Forelimb muscle (tissue), 1 donor: ENCODE measurements at regions not wholly inside any gene's neighbourhood (a gene's known extent, or its start where the extent isn't known, plus 50 kb on each side); places are given as distances from the start of the nearest gene placed in this dataset.
"Not testable (repeated sequence)": the region's sequence is repeated elsewhere in the genome, so short reads cannot be mapped to it uniquely, and the experiment has no call there.

Experiments used
- DNase-seq: peaks from one replicate; pipeline ENCODE4 v3.0.0-alpha.2; 2013; ENCODE audit warnings: low read depth

DNA sequence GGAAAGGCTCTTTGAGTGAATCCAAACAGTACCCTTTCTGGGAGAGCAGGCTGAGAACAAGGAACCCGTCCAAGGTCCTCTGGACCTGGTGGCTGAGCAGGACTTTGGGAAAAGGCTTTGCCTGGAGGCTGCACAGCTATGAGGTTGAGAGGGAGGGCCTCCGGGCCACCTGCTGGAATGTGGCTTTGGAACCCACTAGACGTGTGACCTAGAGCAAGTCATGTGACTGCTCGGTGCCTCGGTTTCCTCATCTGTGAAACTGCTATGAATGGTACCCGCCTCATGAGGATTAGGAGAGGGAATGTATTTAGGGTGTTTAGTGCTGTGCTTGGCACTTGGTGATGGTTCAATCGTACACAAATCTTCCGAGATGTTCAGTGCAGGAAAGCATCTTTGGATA is 50.4 kb downstream of the HAPSTR1 start:
- no peak for DNase-seq

DNA sequence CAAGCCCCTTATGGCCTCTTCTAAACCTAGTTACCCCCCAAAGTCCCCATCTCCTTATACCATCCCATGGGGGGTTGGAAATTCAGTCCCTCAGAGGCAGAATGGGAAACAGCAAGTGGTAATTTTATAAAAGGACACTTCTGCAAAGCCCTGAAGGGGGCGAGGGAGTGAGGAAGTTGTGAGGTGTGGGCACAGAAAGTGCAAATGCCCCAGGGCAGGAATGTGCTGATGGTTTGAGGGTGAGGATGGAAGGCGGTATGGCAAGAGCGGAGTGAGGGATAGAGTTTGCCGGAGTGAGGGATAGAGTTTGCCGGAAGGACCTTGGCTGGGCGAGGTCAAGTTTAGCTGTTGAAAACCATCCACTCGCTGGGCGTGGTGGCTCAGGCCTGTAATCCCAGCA is 52.7 kb downstream of the HAPSTR1 start:
- no peak for DNase-seq

DNA sequence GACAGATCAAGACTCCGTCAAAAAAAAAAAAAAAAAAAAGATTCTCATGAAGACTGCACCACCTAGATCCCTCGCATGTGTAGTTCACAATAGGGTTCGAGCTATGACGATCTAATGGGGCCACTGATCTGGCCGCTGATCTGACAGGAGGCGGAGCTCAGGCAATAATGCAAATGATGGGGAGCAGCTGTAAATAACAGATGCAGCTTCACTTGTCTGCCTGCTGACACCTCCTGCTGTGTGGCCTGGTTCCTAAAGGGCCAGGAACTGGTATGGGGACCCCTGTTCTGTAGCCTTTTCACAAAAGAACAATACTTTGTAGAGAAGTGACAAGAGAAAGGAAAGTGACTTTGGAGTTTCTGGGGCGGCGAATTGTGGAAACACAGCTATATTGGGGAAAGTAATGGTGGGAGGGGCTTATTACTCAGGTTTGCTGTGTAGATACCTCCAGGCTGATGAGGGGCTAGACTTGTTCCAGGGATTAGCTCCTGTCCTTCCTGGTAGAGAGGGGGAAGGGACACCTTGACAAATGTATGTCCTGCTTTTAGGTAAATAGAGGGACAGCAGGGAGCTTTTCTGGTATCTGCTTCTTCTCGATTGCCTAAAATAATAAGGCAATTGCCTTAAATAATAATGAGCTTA is 57.1 kb downstream of the HAPSTR1 start:
- no peak for DNase-seq

DNA sequence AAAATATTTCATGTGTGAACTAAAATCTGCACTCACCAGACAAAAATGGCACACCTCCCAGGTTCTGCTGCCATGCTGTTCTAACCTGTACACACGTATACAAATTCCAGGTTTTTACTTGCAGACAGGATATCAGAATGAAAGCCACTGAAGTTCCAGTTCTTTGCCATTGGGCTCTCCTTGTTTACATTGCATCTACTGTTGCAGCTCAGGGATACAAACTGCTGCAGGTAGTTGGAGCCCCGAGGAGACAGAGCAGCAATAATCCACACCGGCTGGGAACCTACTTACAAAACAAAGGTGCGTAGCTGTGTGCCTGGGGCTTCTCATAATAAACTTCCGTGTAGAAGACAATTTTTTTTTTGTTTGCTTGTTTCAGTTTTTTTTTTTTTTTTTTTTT is 59.6 kb downstream of the HAPSTR1 start:
- no peak for DNase-seq

DNA sequence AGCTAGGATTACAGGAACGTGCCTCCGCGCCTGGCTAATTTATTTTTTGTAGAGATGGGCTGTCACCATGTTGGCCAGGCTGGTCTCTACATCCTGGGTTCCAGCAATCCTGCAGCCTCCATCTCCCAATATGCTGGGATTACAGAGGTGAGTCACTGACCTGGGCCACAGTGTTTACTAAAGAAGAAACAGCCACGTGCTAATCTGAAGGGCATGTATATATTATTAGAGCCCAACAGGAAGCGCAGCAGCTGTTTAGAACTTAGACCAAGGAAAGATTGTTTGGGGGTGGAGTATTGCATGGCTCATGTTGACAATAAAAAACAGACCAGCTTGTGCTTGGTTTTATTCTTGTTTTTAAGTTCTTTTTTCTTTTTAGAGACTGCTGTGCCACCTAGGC is 60.2 kb downstream of the HAPSTR1 start:
- DNase-seq: no peak

DNA sequence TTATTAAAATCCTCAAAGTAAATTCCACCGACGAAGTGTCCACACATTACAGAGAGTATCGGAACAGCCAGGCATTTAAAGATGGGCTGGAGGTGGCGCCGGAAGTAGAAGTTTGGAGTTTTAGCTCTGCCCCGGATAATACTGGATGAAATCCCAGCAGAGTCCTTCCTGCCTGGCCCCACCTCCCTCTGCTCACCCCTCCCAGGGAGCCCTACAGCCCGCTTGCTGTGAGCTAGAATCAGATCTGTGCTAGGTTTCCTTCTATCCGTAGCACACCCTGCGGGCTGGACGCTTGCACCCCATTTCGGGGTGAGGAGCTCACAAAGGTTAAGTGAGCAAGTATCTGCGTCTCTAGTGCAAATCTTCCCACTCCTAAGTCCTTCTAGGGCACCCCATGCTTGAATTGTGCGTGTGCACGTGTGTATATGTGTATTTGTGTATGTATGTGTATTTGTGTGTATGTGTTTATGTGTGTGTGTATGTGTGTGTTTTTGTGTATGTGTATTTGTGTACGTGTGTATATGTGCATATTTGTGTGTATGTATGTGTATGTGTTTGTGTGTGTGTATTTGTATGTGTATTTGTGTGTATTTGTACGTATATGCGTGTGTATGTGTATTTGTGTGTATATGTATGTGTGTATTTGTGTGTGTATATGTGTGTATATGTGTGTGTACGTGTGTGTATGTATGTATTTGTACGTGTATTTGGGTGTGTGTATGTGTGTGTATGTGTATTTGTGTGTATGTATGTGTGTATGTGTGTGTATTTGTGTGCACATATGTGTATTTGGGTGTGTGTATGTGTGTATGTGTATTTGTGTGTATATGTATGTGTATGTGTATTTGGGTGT is 61.4 kb downstream of the HAPSTR1 start:
- no peak for DNase-seq

DNA sequence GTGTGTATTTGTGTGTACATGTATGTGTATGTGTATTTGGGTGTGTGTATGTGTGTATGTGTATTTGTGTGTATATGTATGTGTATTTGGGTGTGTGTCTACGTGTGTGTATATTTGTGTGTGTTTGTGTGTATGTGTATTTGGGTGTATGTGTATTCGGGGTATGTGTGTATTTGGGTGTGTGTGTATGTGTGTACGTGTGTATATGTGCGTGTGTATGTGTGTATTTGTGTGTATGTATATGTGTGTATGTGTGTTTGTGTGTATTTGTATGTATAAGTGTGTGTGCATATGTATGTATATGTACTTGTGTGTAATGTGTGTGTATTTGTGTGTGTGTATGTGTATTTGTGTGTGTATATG is 62.0 kb downstream of the HAPSTR1 start:
- DNase-seq: no peak

DNA sequence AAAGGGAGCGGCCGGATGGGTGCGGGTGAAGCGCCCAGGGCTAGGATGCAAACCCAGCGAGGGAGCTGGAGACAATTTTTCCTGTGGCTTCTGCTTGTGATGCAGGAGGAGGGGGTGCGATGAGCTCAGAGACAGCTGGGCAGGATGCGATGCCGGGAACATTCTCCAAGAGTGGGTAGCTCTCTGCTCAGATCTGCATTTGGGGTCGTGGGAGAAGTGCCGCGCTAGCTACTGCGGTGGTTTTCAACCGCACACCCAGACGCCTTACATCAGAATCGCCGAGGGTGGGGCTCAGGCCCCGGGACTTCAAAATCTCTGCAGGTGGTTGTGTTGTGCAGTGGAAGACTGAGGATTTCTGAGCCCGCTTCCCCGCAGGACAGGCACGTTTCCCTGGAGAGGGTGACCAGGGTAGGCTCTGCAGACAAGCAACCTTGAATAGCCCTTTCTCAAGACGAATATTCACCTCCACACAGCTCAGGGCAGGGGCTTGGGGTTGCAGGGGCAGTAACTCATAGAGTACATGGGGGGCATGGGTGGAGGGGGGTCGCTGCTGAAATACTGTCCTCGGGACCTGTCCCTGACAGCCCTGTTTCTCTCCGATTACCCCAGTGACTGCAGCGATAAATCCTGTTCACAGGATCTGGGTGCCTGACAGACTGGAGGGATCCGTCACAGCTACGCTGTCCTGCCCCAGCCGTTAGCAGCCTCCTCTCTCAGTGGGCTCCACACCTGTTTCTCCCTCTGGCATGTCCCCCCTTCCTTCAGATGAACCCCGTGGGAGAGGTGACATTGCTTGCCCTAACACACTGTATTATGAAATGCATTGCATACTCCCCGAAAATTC is 63.3 kb downstream of the HAPSTR1 start:
- DNase-seq: no peak

DNA sequence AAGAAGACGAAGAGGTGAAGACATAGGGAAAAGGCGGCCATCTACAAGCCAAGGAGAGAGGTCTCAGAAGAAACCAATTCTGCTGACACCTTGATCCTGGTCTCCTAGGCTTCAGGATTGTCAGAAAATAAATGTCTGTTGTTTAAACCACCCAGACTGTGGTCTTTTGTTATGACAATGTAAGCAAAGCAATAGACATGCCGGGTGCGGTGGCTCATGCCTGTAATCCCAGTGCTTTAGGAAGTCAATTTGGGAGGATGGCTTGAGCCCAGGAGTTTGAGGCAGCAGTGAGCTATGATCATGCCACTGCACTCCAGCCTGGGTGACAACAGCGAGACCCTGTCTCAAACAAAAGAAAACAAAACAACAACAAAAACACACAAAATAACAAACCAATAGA is 64.4 kb downstream of the HAPSTR1 start:
- no peak for DNase-seq

DNA sequence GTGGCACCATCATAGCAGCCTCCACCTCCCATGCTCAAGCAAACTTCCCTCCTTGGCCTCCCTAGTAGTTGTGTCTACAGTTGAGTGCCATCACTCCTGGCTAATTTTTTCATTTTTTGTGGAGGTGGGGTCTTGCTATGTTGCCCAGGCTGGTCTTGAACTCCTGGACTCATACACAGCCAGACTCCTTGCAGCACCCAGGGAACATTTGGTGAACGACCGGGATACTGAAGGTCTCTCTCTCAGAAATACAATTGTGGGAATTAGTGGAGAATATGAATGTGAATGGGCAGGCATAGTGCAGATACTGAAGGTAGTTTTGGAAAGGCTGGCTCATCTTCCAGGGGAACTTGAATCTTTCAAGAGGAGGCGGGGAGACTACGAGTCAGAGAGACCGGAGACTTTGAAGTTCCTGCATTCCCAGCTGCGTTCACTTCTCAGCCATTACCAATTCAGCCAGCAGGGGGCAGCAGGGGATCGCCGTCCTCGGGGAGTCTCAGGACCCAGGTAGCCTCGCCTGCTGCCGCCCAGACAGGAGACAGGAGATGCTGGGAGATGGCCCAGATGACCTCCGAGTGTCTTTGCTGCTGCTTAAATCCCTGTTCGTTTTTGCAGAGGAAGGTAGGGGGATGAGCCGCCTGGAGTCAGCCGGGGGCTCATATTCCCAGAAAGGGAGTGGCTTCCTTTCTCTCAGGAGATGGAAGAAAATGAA is 68.6 kb downstream of the HAPSTR1 start:
- no peak for DNase-seq

DNA sequence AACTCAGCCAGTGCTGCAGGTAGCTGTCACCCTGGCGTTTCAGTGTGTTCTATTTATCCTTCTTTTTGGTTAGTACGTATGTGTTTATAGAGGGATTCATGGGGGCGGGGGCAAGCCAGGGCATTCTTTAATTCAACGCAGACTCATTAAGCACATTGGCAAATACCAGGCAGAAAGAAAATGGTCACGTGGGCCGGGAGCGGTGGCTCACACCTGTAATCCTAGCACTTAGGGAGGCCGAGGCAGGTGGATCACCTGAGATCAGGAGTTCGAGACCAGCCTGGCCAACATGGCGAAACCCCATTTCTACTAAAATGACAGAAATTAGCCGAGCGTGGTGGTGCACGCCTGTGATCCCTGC is 69.1 kb downstream of the HAPSTR1 start:
- no peak for DNase-seq

DNA sequence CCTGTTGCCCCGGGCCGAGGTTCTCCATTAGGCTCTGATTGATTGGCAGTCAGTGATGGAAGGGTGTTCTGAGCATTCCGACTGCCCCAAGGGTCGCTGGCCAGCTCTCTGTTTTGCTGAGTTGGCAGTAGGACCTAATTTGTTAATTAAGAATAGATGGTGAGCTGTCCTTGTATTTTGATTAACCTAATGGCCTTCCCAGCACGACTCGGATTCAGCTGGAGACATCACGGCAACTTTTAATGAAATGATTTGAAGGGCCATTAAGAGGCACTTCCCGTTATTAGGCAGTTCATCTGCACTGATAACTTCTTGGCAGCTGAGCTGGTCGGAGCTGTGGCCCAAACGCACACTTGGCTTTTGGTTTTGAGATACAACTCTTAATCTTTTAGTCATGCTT is 74.2 kb downstream of the HAPSTR1 start:
- no peak for DNase-seq

DNA sequence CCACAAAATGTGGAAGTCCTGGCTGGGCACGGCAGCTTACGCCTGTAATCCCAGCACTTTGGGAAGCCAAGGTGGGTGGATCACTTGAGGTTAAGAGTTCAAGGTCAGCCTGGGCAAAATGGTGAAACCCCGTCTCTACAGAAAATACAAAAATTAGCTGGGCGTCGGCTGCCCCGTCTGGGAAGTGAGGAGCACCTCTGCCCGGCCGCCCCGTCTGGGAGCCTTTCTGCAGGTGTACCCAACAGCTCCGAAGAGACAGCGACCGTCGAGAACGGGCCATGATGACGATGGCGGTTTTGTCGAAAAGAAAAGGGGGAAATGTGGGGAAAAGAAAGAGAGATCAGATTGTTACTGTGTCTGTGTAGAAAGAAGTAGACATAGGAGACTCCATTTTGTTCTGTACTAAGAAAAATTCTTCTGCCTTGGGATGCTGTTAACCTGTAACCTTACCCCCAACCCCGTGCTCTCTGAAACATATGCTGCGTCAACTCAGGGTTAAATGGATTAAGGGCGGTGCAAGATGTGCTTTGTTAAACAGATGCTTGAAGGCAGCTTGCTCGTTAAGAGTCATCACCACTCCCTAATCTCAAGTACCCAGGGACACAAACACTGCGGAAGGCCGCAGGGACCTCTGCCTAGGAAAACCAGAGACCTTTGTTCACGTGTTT is 75.0 kb downstream of the HAPSTR1 start:
- DNase-seq: not testable (repeated sequence)

DNA sequence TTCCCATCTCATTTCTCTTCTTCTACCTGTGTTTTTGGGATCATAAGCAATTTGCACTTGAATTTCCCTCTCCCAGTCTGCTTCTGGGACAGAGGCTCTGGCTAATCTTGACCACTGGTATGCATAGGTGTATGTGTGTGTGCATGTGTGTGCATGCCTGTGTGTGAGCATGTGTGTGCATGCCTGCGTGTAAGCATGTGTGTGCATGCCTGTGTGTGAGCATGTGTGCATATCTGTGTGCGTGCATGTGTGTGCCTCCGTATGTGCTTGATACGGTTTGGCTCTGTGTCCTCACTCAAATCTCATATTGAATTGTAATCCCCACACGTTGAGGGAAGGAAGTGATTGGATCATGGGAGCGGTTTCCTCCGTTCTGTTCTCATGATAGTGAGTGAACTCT is 77.7 kb downstream of the HAPSTR1 start:
- no peak for DNase-seq

DNA sequence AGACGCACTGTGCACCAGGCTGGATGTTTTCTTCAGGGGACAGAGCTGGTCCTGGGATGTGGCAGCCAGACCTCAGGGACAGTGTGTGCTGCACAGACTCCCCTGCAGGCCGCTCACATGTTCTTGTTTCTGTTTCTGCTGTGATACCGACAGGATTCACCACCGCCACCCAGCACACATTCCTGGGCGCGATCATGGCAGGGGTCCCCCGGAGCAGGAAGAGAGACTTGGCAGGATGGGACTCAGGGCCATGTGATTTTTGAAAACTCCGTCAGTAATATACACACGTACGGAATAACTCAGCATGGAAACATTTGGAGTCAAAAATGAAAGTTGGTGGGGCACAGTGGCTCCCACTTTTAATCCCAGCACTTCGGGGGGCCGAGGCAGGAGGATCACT is 79.0 kb downstream of the HAPSTR1 start:
- no peak for DNase-seq

DNA sequence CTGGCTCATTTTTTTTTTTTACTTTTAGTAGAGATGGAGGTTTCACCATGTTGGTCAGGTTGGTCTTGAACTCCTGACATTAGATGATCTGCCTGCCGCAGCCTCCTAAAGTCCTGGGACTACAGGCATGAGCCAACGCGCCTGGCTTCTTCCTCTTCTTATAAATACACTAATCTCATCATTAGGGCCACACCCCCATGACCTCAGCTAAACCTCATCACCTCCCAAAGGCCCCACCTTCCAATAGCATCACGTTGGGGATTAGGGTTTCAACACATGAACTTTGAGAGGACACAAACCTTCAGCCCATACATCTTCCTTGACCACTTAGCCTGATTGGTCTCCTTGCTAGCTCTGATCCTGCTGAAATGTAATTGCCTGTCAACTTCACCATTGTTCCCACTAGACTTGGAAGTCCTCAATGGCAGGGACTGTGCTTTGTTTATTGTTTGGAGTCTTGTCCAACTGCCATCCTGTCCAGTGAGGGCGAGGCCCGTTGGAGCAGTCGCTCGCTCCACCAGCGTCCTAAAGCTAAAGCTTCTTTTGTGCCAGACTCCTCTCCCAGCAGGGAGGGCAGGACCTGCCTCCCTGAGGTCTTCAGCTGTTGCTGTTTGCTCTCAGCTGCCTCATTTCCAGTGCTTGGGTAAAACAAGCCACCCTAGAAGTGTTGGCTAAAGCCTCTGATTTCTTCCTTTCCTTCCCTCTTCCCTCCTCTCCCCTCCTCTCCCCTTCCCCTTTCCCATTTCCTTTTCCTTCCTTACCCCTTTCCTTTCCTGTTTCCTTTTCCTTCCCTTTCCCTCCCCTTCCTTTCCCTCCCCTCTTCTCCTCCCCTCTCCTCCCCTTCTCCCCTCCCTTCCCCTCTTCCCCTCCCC is 85.3 kb downstream of the HAPSTR1 start:
- DNase-seq: no peak

DNA sequence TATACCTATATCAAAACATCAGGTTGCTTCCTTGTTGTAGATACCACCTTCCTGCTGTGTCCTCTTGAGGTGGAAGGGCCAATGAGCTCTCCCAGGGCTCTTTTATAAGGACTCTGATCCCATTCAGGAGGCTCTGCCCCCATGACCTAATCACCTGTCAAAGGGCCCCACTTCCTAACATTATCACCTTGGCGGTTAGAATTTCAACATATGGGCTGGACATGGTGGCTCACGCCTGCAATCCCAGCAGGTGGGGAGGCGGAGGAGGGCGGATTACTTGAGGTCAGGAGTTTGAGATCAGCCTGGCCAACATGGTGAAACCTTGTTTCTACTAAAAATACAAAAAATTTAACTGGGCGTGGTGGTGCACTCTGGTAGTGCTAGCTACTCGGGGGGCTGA is 86.4 kb downstream of the HAPSTR1 start:
- no peak for DNase-seq

DNA sequence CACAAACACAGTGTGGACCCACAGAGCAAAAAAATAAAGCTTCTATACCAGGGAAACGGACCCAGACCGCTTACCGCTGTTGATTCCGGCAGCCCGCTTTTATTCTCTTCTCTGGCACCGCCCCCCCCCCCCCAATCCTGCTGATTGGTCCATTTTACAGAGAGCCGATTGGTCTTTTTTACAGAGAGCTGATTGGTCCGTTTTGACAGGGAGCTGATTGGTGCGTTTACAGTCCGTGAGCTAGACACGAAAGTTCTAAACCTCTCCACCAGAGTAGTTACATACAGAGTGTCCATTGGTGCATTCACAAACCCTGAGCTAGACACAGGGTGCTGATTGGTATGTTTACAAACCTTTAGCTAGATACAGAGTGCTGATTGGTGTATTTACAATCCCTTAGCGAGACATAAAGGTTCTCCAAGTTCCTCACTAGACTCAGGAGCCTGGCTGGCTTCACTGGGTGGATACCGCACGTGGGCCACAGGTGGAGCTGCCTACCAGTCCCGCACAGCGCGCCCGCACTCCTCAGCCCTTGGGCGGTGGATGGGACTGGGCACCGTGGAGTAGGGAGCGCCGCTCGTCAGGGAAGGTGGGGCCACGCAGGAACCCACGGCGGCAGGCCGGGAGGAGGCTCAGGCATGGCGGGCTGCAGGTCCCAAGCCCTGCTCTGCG is 92.4 kb downstream of the HAPSTR1 start:
- DNase-seq: no peak

DNA sequence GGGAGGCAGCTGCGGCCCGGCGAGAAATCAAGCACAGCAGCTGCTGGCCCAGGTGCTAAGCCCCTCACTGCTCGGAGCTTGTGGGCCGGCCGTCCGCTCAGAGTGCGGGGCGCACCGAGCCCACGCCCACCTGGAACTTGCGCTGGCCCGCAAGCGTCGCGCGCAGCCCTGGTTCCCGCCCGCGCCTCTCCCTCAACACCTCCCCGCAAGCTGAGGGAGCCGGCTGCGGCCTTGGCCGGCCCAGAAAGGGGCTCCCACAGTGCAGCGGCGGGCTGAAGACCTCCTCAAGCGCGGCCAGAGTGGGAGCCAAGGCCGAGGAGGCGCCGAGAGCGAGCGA is 92.9 kb downstream of the HAPSTR1 start:
- no peak for DNase-seq

DNA sequence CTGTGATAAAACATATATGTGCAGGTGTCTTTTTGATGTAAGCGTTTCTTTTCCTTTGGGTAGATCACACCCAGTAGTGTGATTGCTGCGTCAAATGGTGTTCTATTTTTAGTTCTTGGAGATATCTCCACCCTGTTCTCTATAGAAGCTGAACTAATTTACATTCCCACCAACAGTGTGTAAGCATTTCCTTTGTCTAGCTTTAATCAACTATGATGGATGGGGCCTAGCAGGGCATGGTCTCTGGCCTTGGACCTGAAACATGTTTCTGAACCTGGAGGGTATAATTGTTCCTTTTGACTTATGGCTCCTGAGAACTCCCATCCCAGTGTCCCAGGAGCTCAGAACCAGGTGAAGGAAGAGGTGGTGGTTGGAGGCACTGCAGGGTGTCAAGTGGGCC is 93.9 kb downstream of the HAPSTR1 start:
- DNase-seq: no peak
